Occipital lobe (tissue), 1 donor: ENCODE measurements at regions not wholly inside any gene's neighbourhood (a gene's known extent, or its start where the extent isn't known, plus 50 kb on each side); places are given as distances from the start of the nearest gene placed in this dataset.
"Not testable (repeated sequence)": the region's sequence is repeated elsewhere in the genome, so short reads cannot be mapped to it uniquely, and the experiment has no call there.

Experiments
- DNase-seq: peaks from one replicate; lab custom pipeline; 2025; lab: John Stamatoyannopoulos, UW

GRCh38 chr13:58889474-58889873, 1257.9 kb downstream of the PCDH17 start:
- DNase-seq, result no peak

GRCh38 chr13:58893396-58893795, 1261.9 kb downstream of the PCDH17 start:
- DNase-seq, result no peak

GRCh38 chr13:58906329-58907007, 1257.3 kb downstream of the DIAPH3 start:
- DNase-seq, result no peak

GRCh38 chr13:58907347-58907746, 1256.4 kb downstream of the DIAPH3 start:
- no peak for DNase-seq

- DNase-seq, result no peak
Observed at GRCh38 chr13:58908019-58908679, 1255.6 kb downstream of the DIAPH3 start.

GRCh38 chr13:58919551-58919950, 1244.2 kb downstream of the DIAPH3 start:
- no peak for DNase-seq

- DNase-seq, result no peak
Observed at GRCh38 chr13:58921129-58921528, 1242.6 kb downstream of the DIAPH3 start.

GRCh38 chr13:58926858-58927257, 1236.9 kb downstream of the DIAPH3 start:
- no peak for DNase-seq

- no peak for DNase-seq
Observed at GRCh38 chr13:58933475-58933874, 1230.3 kb downstream of the DIAPH3 start.

- no peak for DNase-seq
Observed at GRCh38 chr13:58935689-58936088, 1228.0 kb downstream of the DIAPH3 start.

- DNase-seq, result no peak
Observed at GRCh38 chr13:58946274-58946673, 1217.5 kb downstream of the DIAPH3 start.

- DNase-seq, result no peak
Observed at GRCh38 chr13:58949646-58950045, 1214.1 kb downstream of the DIAPH3 start.

GRCh38 chr13:58950911-58951310, 1212.8 kb downstream of the DIAPH3 start:
- DNase-seq, result no peak

- DNase-seq, result no peak
Observed at GRCh38 chr13:58953638-58954037, 1210.1 kb downstream of the DIAPH3 start.

GRCh38 chr13:58955546-58956385, 1208.0 kb downstream of the DIAPH3 start:
- no peak for DNase-seq

- not testable (repeated sequence) for DNase-seq
Observed at GRCh38 chr13:58958097-58958496, 1205.6 kb downstream of the DIAPH3 start.

GRCh38 chr13:58960888-58961287, 1202.8 kb downstream of the DIAPH3 start:
- no peak for DNase-seq

- DNase-seq, result no peak
Observed at GRCh38 chr13:58963321-58963720, 1200.4 kb downstream of the DIAPH3 start.

GRCh38 chr13:58964048-58964447, 1199.7 kb downstream of the DIAPH3 start:
- DNase-seq, result no peak

- no peak for DNase-seq
Observed at GRCh38 chr13:58977085-58977484, 1186.6 kb downstream of the DIAPH3 start.

- no peak for DNase-seq
Observed at GRCh38 chr13:58978331-58978730, 1185.4 kb downstream of the DIAPH3 start.

GRCh38 chr13:58979851-58980250, 1183.9 kb downstream of the DIAPH3 start:
- no peak for DNase-seq
